ENCODE measurements at regions not wholly inside any gene's neighbourhood (a gene's known extent, or its start where the extent isn't known, plus 50 kb on each side); places are given as distances from the start of the nearest gene placed in this dataset.

DNA sequence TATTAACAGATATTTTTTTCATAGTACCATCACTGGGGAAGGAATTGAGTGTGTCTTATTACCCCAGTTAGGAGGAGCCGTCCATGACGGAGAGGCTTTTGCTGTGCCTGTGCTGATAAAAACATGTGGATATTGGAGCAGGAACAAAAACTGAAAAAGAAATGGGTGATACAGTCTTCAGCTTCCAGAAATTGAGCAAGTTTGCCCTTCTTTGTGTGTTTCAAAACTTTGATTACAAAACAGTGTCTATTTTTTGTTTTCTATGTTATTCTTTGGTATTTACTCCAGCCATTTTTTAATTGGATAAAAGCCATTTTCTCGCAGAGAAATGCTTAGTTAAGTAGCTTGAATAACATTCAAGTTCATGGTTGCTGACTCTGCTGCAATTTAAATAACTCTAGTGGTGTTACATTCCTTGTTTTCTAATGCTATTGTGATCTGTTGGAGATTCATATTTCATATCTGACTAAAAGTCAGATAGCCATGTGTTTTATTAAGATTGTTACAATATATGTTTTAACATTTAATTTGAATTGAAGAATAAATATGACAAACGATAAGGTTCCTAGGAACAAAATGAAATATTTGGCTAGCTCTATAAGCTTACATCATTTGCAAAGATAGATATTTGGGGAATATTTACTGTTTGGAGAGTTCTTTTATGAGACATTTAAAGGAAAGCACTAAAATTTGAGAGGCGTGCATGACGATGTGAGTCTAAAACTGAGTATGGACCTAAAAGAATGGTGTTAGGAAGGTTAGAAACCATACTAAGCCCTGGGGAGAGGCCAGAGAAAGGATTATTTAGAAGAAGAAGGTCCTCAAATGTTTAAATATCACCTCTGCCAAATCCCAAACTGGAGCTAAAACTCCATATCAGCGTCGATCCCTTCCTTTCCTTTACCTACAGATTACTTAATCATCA lies 747.3 kb upstream of the CELF2 start (continued):
- TF ChIP-seq, protein P1, sequence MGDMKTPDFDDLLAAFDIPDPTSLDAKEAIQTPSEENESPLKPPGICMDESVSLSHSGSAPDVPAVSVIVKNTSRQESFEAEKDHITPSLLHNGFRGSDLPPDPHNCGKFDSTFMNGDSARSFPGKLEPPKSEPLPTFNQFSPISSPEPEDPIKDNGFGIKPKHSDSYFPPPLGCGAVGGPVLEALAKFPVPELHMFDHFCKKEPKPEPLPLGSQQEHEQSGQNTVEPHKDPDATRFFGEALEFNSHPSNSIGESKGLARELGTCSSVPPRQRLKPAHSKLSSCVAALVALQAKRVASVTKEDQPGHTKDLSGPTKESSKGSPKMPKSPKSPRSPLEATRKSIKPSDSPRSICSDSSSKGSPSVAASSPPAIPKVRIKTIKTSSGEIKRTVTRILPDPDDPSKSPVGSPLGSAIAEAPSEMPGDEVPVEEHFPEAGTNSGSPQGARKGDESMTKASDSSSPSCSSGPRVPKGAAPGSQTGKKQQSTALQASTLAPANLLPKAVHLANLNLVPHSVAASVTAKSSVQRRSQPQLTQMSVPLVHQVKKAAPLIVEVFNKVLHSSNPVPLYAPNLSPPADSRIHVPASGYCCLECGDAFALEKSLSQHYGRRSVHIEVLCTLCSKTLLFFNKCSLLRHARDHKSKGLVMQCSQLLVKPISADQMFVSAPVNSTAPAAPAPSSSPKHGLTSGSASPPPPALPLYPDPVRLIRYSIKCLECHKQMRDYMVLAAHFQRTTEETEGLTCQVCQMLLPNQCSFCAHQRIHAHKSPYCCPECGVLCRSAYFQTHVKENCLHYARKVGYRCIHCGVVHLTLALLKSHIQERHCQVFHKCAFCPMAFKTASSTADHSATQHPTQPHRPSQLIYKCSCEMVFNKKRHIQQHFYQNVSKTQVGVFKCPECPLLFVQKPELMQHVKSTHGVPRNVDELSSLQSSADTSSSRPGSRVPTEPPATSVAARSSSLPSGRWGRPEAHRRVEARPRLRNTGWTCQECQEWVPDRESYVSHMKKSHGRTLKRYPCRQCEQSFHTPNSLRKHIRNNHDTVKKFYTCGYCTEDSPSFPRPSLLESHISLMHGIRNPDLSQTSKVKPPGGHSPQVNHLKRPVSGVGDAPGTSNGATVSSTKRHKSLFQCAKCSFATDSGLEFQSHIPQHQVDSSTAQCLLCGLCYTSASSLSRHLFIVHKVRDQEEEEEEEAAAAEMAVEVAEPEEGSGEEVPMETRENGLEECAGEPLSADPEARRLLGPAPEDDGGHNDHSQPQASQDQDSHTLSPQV (IDR thresholded peaks at IDR 0.05) = no peak
- no peak for TF ChIP-seq CEBPB (IDR thresholded peaks at IDR 0.05; ENCODE audit: borderline replicate concordance in 1 of 2, low read depth in 2 of 2, low read length in 2 of 2)
- no peak for TF ChIP-seq TCF12 (IDR thresholded peaks at IDR 0.05; ENCODE audit: low read depth, low read length)

DNA sequence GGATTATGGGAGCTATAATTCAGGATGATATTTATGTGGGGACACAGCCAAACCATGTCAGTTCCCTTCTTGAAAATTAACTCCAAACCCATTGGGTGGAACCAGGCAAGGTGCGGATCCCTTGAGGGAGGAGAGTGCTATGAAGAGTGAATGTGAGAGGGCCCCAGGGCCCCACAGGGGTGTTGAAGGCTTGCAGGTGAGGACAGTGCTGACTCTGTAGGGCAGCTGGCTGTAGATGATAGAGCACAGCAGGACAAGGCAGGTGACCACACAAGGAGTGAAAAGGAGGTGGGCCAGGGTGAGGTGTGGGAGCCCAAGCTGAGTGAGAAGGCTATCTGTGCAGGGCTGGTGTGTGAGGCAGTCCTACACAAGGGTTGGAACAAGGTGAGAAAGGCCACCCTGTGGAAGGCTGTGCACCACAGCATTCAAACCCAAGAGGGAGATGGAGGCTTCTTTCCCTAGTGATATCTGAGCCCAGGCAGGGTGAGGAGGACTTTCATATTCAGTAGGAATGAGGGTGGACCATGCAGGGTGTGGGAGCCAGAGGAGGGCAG lies 746.0 kb upstream of the CELF2 start:
- BruUV-seq (replicated peaks) = no TSS peak
- no peak overlapping the region for H3K27ac ChIP-seq (ENCODE audit: control insufficient read depth, insufficient read depth)
- no peaks in the 10 kb centered on the region for H3K27me3 ChIP-seq (replicated peaks in 1 of 2; ENCODE audit: control insufficient read depth in 2 of 2, insufficient read depth in 2 of 2, low read length in 1 of 2)
- SMC1A ChIA-PET (ENCODE audit: uncharacterized antibody, unreplicated experiment) = no interaction called here
- RAD21 ChIA-PET (ENCODE audit: unreplicated experiment) = no interaction called here
- no peaks in the 10 kb centered on the region for H4K20me1 ChIP-seq (ENCODE audit: control insufficient read depth, insufficient read depth)
- DNase-seq (ENCODE audit: low read depth, low spot score) = no peak
- H3K9ac ChIP-seq (ENCODE audit: control insufficient read depth, insufficient read depth, low read length) = no peak overlapping the region
- 89% methylated on average over 1 of the region's 1 CpG for WGBS (ENCODE audit: insufficient coverage, insufficient replicate concordance, low lambda C conversion rate, missing lambda C conversion rate)
- H3K9me3 ChIP-seq (replicated peaks; ENCODE audit: control insufficient read depth, insufficient read depth, low read length) = no peaks in the 10 kb centered on the region
- POLR2A ChIA-PET = no interaction called here
- intact Hi-C loops (cut with micrococcal nuclease; ENCODE audit: unreplicated experiment) (no loop called here), in situ Hi-C loops (cut with MboI) (no loop called here)
- TF ChIP-seq CHD1 (IDR thresholded peaks at IDR 0.05; ENCODE audit: low read depth, low read length) = no peak
- ATAC-seq = no peak
- H3K4me2 ChIP-seq (ENCODE audit: control insufficient read depth, insufficient read depth) = no peak overlapping the region
- no peaks in the 10 kb centered on the region for H3K4me1 ChIP-seq (ENCODE audit: control insufficient read depth, insufficient read depth, low read length)
- no peak for FAIRE-seq
- H2AFZ ChIP-seq (ENCODE audit: control insufficient read depth, low read depth, low read length) = no peak overlapping the region
- H3K4me3 ChIP-seq = no peak overlapping the region
- H3K36me3 ChIP-seq (ENCODE audit: control insufficient read depth in 2 of 2, insufficient read depth in 2 of 2, low read length in 1 of 2) = no peaks in the 10 kb centered on the region
- no peaks in the 10 kb centered on the region for H3K79me2 ChIP-seq (ENCODE audit: control insufficient read depth, insufficient read depth, low read length)
- CTCF ChIA-PET = no interaction called here
